ENCODE measurements at regions not wholly inside any gene's neighbourhood (a gene's known extent, or its start where the extent isn't known, plus 50 kb on each side); places are given as distances from the start of the nearest gene placed in this dataset.
"Not testable (repeated sequence)": the region's sequence is repeated elsewhere in the genome, so short reads cannot be mapped to it uniquely, and the experiment has no call there.

DNA sequence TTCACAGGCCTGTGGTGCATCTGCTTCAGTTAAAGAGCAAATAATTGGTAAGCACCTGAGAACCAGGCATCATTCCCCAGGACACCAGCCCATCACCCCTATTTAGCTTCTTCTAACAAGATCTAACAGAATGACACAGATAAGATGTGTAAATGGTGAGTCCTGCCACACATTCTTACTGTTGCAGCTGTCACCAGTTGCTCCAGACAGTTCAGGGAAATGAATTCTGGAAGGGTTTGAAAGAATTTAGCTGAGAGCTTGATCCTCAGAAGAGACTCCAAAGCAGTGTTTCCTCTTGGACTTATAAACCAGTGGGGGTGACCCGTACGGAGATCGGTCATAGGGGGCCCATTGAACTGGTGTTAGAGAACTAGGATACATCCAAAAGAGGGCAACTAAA, 238.0 kb downstream of the MEX3B start:
- Histone ChIP-seq H3K4me1 (peaks cover 9% of the 10 kb centered on the region), H3K4me3 (no peak overlapping the region), H3K9me3 (replicated peaks) (no peaks in the 10 kb centered on the region), H3K27ac (replicated peaks) (no peak overlapping the region), H3K27me3 (ENCODE audit: low read depth) (no peaks in the 10 kb centered on the region), H3K36me3 (no peaks in the 10 kb centered on the region)
- TF ChIP-seq CTCF (IDR thresholded peaks at IDR 0.05; ENCODE audit: borderline replicate concordance) = no peak
- DNase-seq = no peak
- intact Hi-C loops (cut with micrococcal nuclease) = no loop called here

GRCh38 chr15:81807186-81807585, 238.6 kb downstream of the MEX3B start:
- H3K4me3 ChIP-seq = no peak overlapping the region
- no peak for TF ChIP-seq CTCF (IDR thresholded peaks at IDR 0.05; ENCODE audit: borderline replicate concordance)
- H3K27ac ChIP-seq (replicated peaks) = no peak overlapping the region
- H3K4me1 ChIP-seq = peaks cover 9% of the 10 kb centered on the region
- H3K27me3 ChIP-seq (ENCODE audit: low read depth) = no peaks in the 10 kb centered on the region
- H3K9me3 ChIP-seq (replicated peaks) = no peaks in the 10 kb centered on the region
- intact Hi-C loops (cut with micrococcal nuclease) = no loop called here
- no peaks in the 10 kb centered on the region for H3K36me3 ChIP-seq
- DNase-seq = no peak

- intact Hi-C loops (cut with micrococcal nuclease) = no loop called here
- peaks cover 5% of the 10 kb centered on the region for H3K27me3 ChIP-seq (ENCODE audit: low read depth)
Measured at GRCh38 chr15:81795899-81796298, 249.9 kb downstream of the MEX3B start.

GRCh38 chr15:81792646-81793045, 253.2 kb downstream of the MEX3B start:
- TF ChIP-seq CTCF (IDR thresholded peaks at IDR 0.05; ENCODE audit: borderline replicate concordance) = no peak
- Histone ChIP-seq H3K27me3 (ENCODE audit: low read depth) (peaks cover 23% of the 10 kb centered on the region), H3K4me1 (no peaks in the 10 kb centered on the region), H3K4me3 (no peak overlapping the region), H3K27ac (replicated peaks) (no peak overlapping the region), H3K36me3 (no peaks in the 10 kb centered on the region), H3K9me3 (replicated peaks) (no peaks in the 10 kb centered on the region)
- intact Hi-C loops (cut with micrococcal nuclease) = no loop called here
- no peak for DNase-seq

More at GRCh38 chr15:81795899-81796298, 249.9 kb downstream of the MEX3B start:
- Histone ChIP-seq H3K9me3 (replicated peaks) (no peaks in the 10 kb centered on the region), H3K4me3 (no peak overlapping the region), H3K27ac (replicated peaks) (no peak overlapping the region), H3K36me3 (no peaks in the 10 kb centered on the region), H3K4me1 (no peaks in the 10 kb centered on the region)
- DNase-seq = no peak
- no peak for TF ChIP-seq CTCF (IDR thresholded peaks at IDR 0.05; ENCODE audit: borderline replicate concordance)

DNA sequence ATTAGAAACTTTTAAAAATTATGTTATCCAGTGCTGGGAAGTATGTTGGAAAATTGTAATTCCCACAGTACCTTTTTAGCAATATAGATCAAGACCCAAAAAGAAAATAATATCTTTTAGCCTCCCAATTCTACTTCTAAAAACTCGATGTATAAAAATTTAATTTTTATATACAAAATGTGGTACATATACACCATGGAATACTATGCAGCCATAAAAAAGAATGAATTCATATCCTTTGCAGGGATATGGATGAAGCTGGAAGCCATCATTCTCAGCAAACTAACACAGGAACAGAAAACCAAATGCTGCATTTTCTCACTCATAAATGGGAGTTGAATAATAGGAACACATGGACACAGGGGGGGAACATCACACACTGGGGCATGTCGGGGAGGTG, 254.5 kb downstream of the MEX3B start:
- H3K36me3 ChIP-seq; H3K9me3 ChIP-seq (replicated peaks); H3K27ac ChIP-seq (replicated peaks); DNase-seq; intact Hi-C loops (cut with micrococcal nuclease); H3K4me1 ChIP-seq; H3K4me3 ChIP-seq: not testable (repeated sequence)
- H3K27me3 ChIP-seq (ENCODE audit: low read depth) = peaks cover 34% of the 10 kb centered on the region

DNA sequence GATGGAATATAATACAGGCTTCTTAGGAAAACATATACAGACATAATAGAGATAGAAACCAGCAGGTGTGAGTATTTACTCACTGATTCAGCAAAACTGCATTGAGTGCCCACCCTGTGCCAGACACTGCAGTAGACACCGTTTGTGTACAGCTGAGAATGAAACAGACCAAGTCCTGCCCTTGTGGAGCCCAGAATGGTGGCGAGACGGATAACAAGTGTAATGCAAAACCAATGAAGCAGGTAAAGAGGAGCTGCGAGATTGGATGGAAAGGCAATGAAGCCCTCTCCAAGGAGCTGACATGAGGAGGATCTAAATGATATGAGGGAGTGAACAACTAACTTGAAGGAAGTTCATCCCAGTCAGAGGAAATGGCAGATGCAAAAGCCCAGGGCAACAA, 256.4 kb downstream of the MEX3B start:
- H3K4me1 ChIP-seq = no peaks in the 10 kb centered on the region
- no peak overlapping the region for H3K27ac ChIP-seq (replicated peaks)
- H3K4me3 ChIP-seq = no peak overlapping the region
- H3K9me3 ChIP-seq (replicated peaks) = no peaks in the 10 kb centered on the region
- intact Hi-C loops (cut with micrococcal nuclease) = no loop called here
- no peak for TF ChIP-seq CTCF (IDR thresholded peaks at IDR 0.05; ENCODE audit: borderline replicate concordance)
- peaks cover 37% of the 10 kb centered on the region for H3K27me3 ChIP-seq (ENCODE audit: low read depth)
- no peak for DNase-seq
- H3K36me3 ChIP-seq = no peaks in the 10 kb centered on the region
